ENCODE measurements at regions not wholly inside any gene's neighbourhood (a gene's known extent, or its start where the extent isn't known, plus 50 kb on each side); places are given as distances from the start of the nearest gene placed in this dataset.

DNA sequence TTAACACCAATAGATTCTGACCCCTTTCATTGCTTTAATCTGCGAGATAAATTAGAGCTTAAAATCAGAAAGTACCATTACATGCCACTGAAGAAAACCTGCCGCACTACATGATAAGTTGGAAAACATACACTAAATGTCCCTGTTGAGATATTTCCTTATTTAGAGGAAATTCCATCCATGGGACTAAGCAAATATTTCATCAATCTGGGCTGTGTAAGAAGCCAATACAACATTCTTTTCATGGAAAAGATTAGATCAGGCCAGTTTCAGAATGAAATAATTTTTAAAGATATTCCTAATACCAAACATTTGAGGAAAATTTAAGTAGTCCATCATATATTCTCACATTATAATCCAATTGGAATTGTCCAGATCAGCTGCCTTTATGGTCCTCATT, 112.8 kb downstream of the LLPH start:
- no peak for TF ChIP-seq EZH2phosphoT487 (IDR thresholded peaks at IDR 0.05; ENCODE audit: low read depth)
- TF ChIP-seq, protein P1, sequence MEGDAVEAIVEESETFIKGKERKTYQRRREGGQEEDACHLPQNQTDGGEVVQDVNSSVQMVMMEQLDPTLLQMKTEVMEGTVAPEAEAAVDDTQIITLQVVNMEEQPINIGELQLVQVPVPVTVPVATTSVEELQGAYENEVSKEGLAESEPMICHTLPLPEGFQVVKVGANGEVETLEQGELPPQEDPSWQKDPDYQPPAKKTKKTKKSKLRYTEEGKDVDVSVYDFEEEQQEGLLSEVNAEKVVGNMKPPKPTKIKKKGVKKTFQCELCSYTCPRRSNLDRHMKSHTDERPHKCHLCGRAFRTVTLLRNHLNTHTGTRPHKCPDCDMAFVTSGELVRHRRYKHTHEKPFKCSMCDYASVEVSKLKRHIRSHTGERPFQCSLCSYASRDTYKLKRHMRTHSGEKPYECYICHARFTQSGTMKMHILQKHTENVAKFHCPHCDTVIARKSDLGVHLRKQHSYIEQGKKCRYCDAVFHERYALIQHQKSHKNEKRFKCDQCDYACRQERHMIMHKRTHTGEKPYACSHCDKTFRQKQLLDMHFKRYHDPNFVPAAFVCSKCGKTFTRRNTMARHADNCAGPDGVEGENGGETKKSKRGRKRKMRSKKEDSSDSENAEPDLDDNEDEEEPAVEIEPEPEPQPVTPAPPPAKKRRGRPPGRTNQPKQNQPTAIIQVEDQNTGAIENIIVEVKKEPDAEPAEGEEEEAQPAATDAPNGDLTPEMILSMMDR (IDR thresholded peaks at IDR 0.05; ENCODE audit: low read depth, low read length): no peak
- Histone ChIP-seq H3K4me2 (ENCODE audit: low read length) (no peak overlapping the region), H4K20me1 (ENCODE audit: insufficient read depth, low read length) (no peaks in the 10 kb centered on the region), H3K4me1 (ENCODE audit: low read length) (peaks cover 24% of the 10 kb centered on the region), H3K36me3 (replicated peaks; ENCODE audit: low read depth, low read length) (no peaks in the 10 kb centered on the region), H3K9me3 (ENCODE audit: insufficient read depth, low read length) (no peaks in the 10 kb centered on the region), H3K9ac (ENCODE audit: low read length) (no peak overlapping the region), H2AFZ (ENCODE audit: low read depth, low read length) (no peak overlapping the region), H3K27ac (ENCODE audit: low read length) (no peak overlapping the region), H3K27me3 (ENCODE audit: low read depth, low read length) (no peaks in the 10 kb centered on the region), H3K4me3 (ENCODE audit: low read length) (no peak overlapping the region), H3K79me2 (ENCODE audit: low read length) (no peaks in the 10 kb centered on the region)
